Choroid plexus epithelial cell (primary cell): ENCODE measurements at regions not wholly inside any gene's neighbourhood (a gene's known extent, or its start where the extent isn't known, plus 50 kb on each side); places are given as distances from the start of the nearest gene placed in this dataset.

ENCODE experiments used
- DNase-seq: peaks from one replicate; pipeline ENCODE4 v3.0.0-alpha.2; 2010; ENCODE audit warnings: low read depth
- H3K4me3 ChIP-seq: 2 replicates; pipeline ENCODE4 v1.5.1; 2011; ENCODE audit warnings: low read depth, mild to moderate bottlenecking, control low read depth, low read length, moderate library complexity
- TF ChIP-seq, protein P1 (sequence below): conservative IDR thresholded peaks from 2 replicates; pipeline ENCODE4 v1.5.1; 2011; ENCODE audit warnings: low read depth, mild to moderate bottlenecking, control low read depth, inconsistent platforms, low read length, moderate library complexity

DNA sequence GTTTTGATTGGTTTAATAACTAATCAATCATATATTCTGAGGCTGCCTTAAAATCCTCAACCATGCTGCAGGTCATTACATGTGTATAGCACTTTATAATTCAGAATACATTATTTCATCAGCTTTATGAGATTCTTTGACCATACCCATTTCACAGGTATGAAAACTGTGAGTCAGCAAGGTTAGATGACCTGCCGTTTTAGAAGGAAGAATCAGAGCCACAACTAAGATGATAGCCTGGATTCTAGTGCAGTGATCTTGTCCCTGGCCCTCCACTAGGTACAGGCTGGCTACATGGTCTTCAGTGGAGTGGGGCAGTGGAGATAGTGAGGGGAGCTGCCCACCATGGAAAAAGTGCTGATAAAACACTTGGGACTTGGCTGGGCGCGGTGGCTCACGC is 154.4 kb upstream of the MAX start:
- TF ChIP-seq, protein P1, sequence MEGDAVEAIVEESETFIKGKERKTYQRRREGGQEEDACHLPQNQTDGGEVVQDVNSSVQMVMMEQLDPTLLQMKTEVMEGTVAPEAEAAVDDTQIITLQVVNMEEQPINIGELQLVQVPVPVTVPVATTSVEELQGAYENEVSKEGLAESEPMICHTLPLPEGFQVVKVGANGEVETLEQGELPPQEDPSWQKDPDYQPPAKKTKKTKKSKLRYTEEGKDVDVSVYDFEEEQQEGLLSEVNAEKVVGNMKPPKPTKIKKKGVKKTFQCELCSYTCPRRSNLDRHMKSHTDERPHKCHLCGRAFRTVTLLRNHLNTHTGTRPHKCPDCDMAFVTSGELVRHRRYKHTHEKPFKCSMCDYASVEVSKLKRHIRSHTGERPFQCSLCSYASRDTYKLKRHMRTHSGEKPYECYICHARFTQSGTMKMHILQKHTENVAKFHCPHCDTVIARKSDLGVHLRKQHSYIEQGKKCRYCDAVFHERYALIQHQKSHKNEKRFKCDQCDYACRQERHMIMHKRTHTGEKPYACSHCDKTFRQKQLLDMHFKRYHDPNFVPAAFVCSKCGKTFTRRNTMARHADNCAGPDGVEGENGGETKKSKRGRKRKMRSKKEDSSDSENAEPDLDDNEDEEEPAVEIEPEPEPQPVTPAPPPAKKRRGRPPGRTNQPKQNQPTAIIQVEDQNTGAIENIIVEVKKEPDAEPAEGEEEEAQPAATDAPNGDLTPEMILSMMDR, result no peak
- no peak for DNase-seq

DNA sequence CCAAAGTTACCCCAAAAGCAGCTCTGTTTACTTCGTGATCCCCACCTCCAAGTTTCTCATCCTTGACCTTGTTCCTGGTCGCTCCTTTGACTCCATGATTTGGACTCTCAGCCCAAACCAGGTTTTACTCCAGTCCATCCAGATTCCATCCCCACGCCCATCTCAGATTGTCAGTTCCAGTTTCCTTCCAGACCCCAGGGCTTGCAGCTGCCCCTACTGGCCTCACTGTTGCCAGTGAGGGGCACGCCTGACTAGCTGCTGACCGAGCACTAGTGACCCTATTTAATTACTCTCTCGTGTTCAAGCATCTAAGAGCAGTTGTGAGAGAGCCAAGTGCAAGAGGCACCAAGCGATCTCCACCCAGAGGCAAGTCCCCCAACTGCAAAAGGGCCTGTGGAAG is 155.1 kb upstream of the FUT8 start:
- TF ChIP-seq, protein P1, result no peak
- DNase-seq, result no peak
- H3K4me3 ChIP-seq, result no peak overlapping the region

More for the DNA sequence above, 154.4 kb upstream of the MAX start:
- no peak overlapping the region for H3K4me3 ChIP-seq

DNA sequence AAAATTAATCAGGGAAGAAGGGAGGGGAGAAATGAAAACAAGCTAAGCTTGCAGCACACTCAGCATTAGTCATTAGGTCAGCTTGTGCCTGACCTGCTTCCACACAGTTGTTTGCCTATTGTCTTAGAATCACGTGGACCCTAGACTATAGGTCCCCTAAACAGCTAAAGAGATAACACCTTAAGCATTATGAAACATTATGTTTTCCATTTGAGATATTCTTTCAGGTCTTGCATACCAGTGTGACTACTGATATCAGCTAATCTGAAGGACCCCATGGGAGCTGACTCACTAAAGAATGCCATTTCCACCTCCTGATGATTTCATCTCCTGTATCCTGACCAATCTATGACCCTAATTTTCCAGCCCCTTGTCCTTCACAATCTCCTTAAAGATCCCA is 154.1 kb upstream of the FUT8 start:
- H3K4me3 ChIP-seq, result no peak overlapping the region
- TF ChIP-seq, protein P1, result no peak
- peak; percentile 79 for DNase-seq

DNA sequence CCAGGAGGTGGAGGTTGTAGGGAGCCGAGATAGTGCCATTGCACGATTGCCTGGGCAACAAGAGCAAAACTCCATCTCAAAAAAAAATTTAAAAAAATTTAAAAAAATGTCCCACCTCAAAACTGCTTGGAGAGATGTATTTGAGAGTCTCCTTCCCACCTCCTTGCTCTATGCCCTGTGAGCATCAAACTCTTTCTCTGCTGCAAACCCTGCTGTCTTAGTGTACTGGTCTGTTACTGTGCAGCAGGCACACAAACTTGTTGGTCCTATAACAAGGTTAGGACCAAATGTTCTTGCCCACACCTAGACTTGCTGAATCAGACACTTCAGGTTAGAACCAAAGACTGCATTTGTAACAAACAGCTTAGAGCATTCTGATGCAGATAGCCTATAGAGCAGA is 153.5 kb upstream of the FUT8 start:
- no peak for DNase-seq
- H3K4me3 ChIP-seq, result no peak overlapping the region
- TF ChIP-seq, protein P1, result no peak

DNA sequence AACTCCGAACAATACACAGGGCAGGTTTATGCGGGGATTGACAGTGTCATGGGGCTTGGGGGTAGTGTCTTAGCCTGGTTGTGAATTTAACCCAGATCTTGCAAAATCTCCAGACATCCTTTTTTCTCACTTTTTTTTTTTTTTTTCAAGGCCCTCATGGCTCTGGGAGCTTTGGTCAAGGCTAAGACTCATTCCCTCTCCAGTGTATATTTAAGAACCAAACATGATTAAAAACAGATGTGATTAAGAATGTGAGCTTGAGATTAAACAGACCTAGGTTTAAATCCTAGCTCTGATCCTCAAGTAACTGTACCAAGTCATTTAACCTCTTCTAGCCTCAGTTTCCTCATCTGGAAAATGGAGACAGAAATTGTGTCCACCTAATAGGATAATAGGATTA is 151.7 kb upstream of the FUT8 start:
- no peak for DNase-seq
- TF ChIP-seq, protein P1, result no peak
- no peak overlapping the region for H3K4me3 ChIP-seq

DNA sequence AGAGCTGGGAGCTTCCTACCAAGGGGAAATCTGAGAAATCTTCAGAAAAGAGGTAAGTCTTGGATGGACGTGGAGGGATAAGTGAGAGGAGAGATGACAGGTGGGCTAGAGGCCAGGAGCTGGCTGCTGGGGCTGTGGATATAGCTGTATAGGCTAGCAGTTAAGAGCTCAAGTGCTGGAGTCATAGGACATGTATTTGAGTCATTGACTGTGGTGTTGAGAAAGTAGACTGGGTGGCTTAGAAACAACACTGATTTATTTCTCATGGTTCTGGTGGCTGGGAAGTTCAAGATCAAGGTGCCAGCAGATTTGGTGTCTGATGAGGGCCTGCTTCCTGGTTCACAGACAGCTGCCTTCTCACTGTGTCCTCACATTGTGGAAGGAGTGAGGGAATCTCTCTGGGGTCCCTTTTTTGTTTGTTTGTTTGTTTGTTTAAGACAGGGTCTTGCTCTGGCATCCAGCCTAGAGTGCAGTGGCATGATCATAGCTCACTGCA is 151.1 kb upstream of the FUT8 start:
- H3K4me3 ChIP-seq, result no peak overlapping the region
- no peak for DNase-seq
- TF ChIP-seq, protein P1, result no peak

DNA sequence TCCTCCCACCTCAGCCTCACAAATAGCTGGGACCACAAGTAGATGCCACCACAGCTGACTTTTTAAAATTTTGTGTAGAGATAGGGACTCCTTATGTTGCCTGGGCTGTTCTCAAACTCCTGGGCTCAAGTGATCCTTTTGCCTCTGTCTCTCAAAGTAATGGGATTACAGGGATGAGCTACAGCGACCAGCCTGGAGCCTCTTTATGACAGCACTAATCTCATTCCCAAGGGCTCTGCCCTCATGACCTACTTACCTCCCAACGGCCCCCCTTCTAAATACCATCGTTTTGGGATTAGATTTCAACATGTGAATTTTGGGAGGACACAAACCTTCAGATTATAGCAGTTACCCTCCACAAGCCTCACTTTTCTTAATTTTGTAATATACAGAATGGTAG is 150.6 kb upstream of the FUT8 start:
- DNase-seq, result no peak
- no peak overlapping the region for H3K4me3 ChIP-seq
- TF ChIP-seq, protein P1, result no peak
